HEK293T (cell line): ENCODE measurements at regions not wholly inside any gene's neighbourhood (a gene's known extent, or its start where the extent isn't known, plus 50 kb on each side); places are given as distances from the start of the nearest gene placed in this dataset.

Source experiments
- CTCF ChIA-PET: fragments of 350-600 bp; formaldehyde crosslinking; extraction: SDS; loops from one replicate; lab custom pipeline; 2021; ENCODE audit warnings: antibody characterized with exemption, inconsistent platforms; lab: Yijun Ruan, JAX
- POLR2A ChIA-PET: fragments of 350-600 bp; formaldehyde crosslinking; extraction: SDS; loops from one replicate; lab custom pipeline; 2020; ENCODE audit warnings: antibody characterized with exemption, inconsistent platforms; lab: Yijun Ruan, JAX
- DNase-seq: peaks from one replicate; pipeline ENCODE4 v3.0.0; 2012; ENCODE audit warnings: mixed read lengths; ENCODE audit errors: extremely low spot score
- ARNT ChIP-seq: fragments of 450-650 bp; IDR thresholded peaks from 2 replicates; pipeline ENCODE4 v1.6.1; 2017; ENCODE audit warnings: mild to moderate bottlenecking
- BHLHE40 ChIP-seq: fragments of 450-650 bp; IDR thresholded peaks from 2 replicates; pipeline ENCODE4 v1.6.1; 2016; ENCODE audit warnings: mild to moderate bottlenecking, moderate library complexity, borderline replicate concordance
- CTBP1 ChIP-seq: fragments of 450-650 bp; IDR thresholded peaks from 2 replicates; pipeline ENCODE4 v1.6.1; 2016; ENCODE audit warnings: borderline replicate concordance
- ELF4 ChIP-seq: fragments of 450-650 bp; IDR thresholded peaks from 2 replicates; pipeline ENCODE4 v1.6.1; 2017; ENCODE audit warnings: antibody characterized with exemption
- FOXA1 ChIP-seq: fragments of 450-650 bp; IDR thresholded peaks from 2 replicates; pipeline ENCODE4 v1.6.1; 2016; ENCODE audit warnings: mild to moderate bottlenecking
- FOXK2 ChIP-seq: fragments of 450-650 bp; IDR thresholded peaks from 2 replicates; pipeline ENCODE4 v1.6.1; 2016; ENCODE audit warnings: mild to moderate bottlenecking
- FOXM1 ChIP-seq: fragments of 450-650 bp; IDR thresholded peaks from 2 replicates; pipeline ENCODE4 v1.6.1; 2017; ENCODE audit warnings: mild to moderate bottlenecking, borderline replicate concordance
- HDGF ChIP-seq: fragments of 450-650 bp; IDR thresholded peaks from 2 replicates; pipeline ENCODE4 v1.6.1; 2017; ENCODE audit warnings: antibody characterized with exemption, borderline replicate concordance
- L3MBTL2 ChIP-seq: fragments of 450-650 bp; conservative IDR thresholded peaks from 2 replicates; pipeline ENCODE4 v1.6.1; 2016; ENCODE audit warnings: mild to moderate bottlenecking
- LEF1 ChIP-seq: fragments of 450-650 bp; IDR thresholded peaks from 2 replicates; pipeline ENCODE4 v1.6.1; 2017; ENCODE audit warnings: mild to moderate bottlenecking, borderline replicate concordance
- NFRKB ChIP-seq: fragments of 450-650 bp; IDR thresholded peaks from 2 replicates; pipeline ENCODE4 v1.6.1; 2016; ENCODE audit warnings: mild to moderate bottlenecking, moderate library complexity
- PKNOX1 ChIP-seq: fragments of 450-650 bp; IDR thresholded peaks from 2 replicates; pipeline ENCODE4 v1.6.1; 2016
- SP1 ChIP-seq: fragments of 450-650 bp; IDR thresholded peaks from 2 replicates; pipeline ENCODE4 v1.6.1; 2017
- SUZ12 ChIP-seq: fragments of 450-650 bp; IDR thresholded peaks from 2 replicates; pipeline ENCODE4 v1.6.1; 2016; ENCODE audit warnings: mild to moderate bottlenecking
- TARDBP ChIP-seq: fragments of 450-650 bp; IDR thresholded peaks from 2 replicates; pipeline ENCODE4 v1.6.1; 2016
- ZNF384 ChIP-seq: fragments of 450-650 bp; IDR thresholded peaks from 2 replicates; pipeline ENCODE4 v1.6.1; 2016

- ChIA-PET POLR2A (no interaction called here), CTCF (no interaction called here)
- TF ChIP-seq ZNF384: no peak
- TF ChIP-seq SUZ12: no peak
- no peak for TF ChIP-seq SP1
- no peak for TF ChIP-seq ARNT
- no peak for TF ChIP-seq HDGF
- TF ChIP-seq BHLHE40: no peak
- no peak for TF ChIP-seq LEF1
- no peak for TF ChIP-seq FOXA1
- TF ChIP-seq ELF4: no peak
- no peak for TF ChIP-seq CTBP1
- TF ChIP-seq FOXK2: no peak
- no peak for TF ChIP-seq PKNOX1
- TF ChIP-seq NFRKB: no peak
- no peak for TF ChIP-seq FOXM1
- TF ChIP-seq L3MBTL2: no peak
- no peak for TF ChIP-seq TARDBP
- DNase-seq: no peak
Measured at GRCh38 chr10:70970830-70971229, 82.5 kb upstream of the PCBD1 start.

GRCh38 chr10:70973275-70973674 lies 84.9 kb upstream of the PCBD1 start:
- CTCF ChIA-PET: no interaction called here
- POLR2A ChIA-PET: no interaction called here
- TF ChIP-seq FOXM1: no peak
- no peak for TF ChIP-seq PKNOX1
- TF ChIP-seq ZNF384: no peak
- no peak for DNase-seq

- POLR2A ChIA-PET: no interaction called here
- no peak for TF ChIP-seq ELF4
- CTCF ChIA-PET: no interaction called here
- DNase-seq: no peak
Measured at GRCh38 chr10:70974351-70974901, 86.1 kb upstream of the PCBD1 start.

GRCh38 chr10:70974920-70975319 lies 86.6 kb upstream of the PCBD1 start:
- TF ChIP-seq NFRKB (no peak), SP1 (no peak), FOXM1 (no peak), ZNF384 (no peak), L3MBTL2 (no peak), FOXA1 (no peak), HDGF (no peak), BHLHE40 (no peak), FOXK2 (no peak), SUZ12 (no peak), ELF4 (no peak), CTBP1 (no peak), TARDBP (no peak), PKNOX1 (no peak), ARNT (no peak), LEF1 (no peak)
- ChIA-PET POLR2A (no interaction called here), CTCF (no interaction called here)
- DNase-seq: no peak

- TF ChIP-seq CTBP1: no peak
- no peak for TF ChIP-seq PKNOX1
- TF ChIP-seq L3MBTL2: no peak
- no peak for TF ChIP-seq NFRKB
- no peak for TF ChIP-seq ELF4
- no peak for TF ChIP-seq SP1
- TF ChIP-seq ZNF384: no peak
- TF ChIP-seq FOXK2: no peak
- no peak for TF ChIP-seq SUZ12
- no peak for TF ChIP-seq ARNT
- TF ChIP-seq BHLHE40: no peak
- TF ChIP-seq HDGF: no peak
- TF ChIP-seq LEF1: no peak
- TF ChIP-seq FOXM1: no peak
- no peak for TF ChIP-seq FOXA1
- no peak for DNase-seq
- ChIA-PET CTCF (no interaction called here), POLR2A (no interaction called here)
Measured at GRCh38 chr10:70976063-70976695, 87.8 kb upstream of the PCBD1 start.

- POLR2A ChIA-PET: no interaction called here
- DNase-seq: no peak
- TF ChIP-seq CTBP1: no peak
- no peak for TF ChIP-seq LEF1
- no peak for TF ChIP-seq FOXM1
- no peak for TF ChIP-seq HDGF
- no peak for TF ChIP-seq NFRKB
- no peak for TF ChIP-seq ELF4
- no peak for TF ChIP-seq FOXK2
- no peak for TF ChIP-seq FOXA1
- TF ChIP-seq SUZ12: no peak
- TF ChIP-seq PKNOX1: no peak
- no peak for TF ChIP-seq TARDBP
- no peak for TF ChIP-seq L3MBTL2
- no peak for TF ChIP-seq ZNF384
- no peak for TF ChIP-seq BHLHE40
- TF ChIP-seq SP1: no peak
- no peak for TF ChIP-seq ARNT
- CTCF ChIA-PET: no interaction called here
Measured at GRCh38 chr10:70977625-70978024, 89.3 kb upstream of the PCBD1 start.
